AG09319 (cell line): ENCODE measurements at regions not wholly inside any gene's neighbourhood (a gene's known extent, or its start where the extent isn't known, plus 50 kb on each side); places are given as distances from the start of the nearest gene placed in this dataset.
"Not testable (repeated sequence)": the region's sequence is repeated elsewhere in the genome, so short reads cannot be mapped to it uniquely, and the experiment has no call there.

Source experiments
- DNase-seq: peaks from one replicate; pipeline ENCODE4 v3.0.0-alpha.2; 2010; ENCODE audit warnings: low read depth; ENCODE audit errors: extremely low read depth
- CTCF ChIP-seq: IDR thresholded peaks from 2 replicates; pipeline ENCODE4 v1.5.1; 2011; ENCODE audit warnings: low read depth, mild to moderate bottlenecking, inconsistent platforms, low read length, moderate library complexity

GRCh38 chr6:80425089-80425823, 318.8 kb downstream of the BCKDHB start:
- DNase-seq: peak; percentile 94
- TF ChIP-seq CTCF: peak; percentile 2

GRCh38 chr6:80411486-80411885, 305.0 kb downstream of the BCKDHB start:
- TF ChIP-seq CTCF: no peak
- DNase-seq: no peak

GRCh38 chr6:80407976-80408375, 301.5 kb downstream of the BCKDHB start:
- not testable (repeated sequence) for DNase-seq

- DNase-seq: no peak
- TF ChIP-seq CTCF: no peak
Observed at GRCh38 chr6:80404889-80405288, 298.4 kb downstream of the BCKDHB start.

- TF ChIP-seq CTCF: no peak
- DNase-seq: no peak
Observed at GRCh38 chr6:80403365-80403764, 296.9 kb downstream of the BCKDHB start.

GRCh38 chr6:80402266-80402665, 295.8 kb downstream of the BCKDHB start:
- no peak for DNase-seq
- TF ChIP-seq CTCF: no peak
